ENCODE measurements at regions not wholly inside any gene's neighbourhood (a gene's known extent, or its start where the extent isn't known, plus 50 kb on each side); places are given as distances from the start of the nearest gene placed in this dataset.
"Not testable (repeated sequence)": the region's sequence is repeated elsewhere in the genome, so short reads cannot be mapped to it uniquely, and the experiment has no call there.

- not testable (repeated sequence) for H3K56ac ChIP-seq (ENCODE audit: insufficient read length, low read depth, low read length); H3K27ac ChIP-seq (ENCODE audit: insufficient read length, low read depth, low read length); H3K23ac ChIP-seq (ENCODE audit: insufficient read length, low read depth, low read length); H4K91ac ChIP-seq (ENCODE audit: insufficient read length, low read depth, low read length); H2BK12ac ChIP-seq (ENCODE audit: insufficient read length, low read depth, low read length); H3K4ac ChIP-seq (ENCODE audit: low read depth, low read length); DNase-seq; H2AFZ ChIP-seq (ENCODE audit: low read length); H4K20me1 ChIP-seq (ENCODE audit: control insufficient read depth, insufficient read depth, insufficient read length); H3K27ac Mint-ChIP-seq; H3K79me2 ChIP-seq (ENCODE audit: insufficient read depth, low read length); H3K27me3 ChIP-seq (ENCODE audit: insufficient read depth, low read length); H2BK15ac ChIP-seq (ENCODE audit: low read depth, low read length); H3K27me3 Mint-ChIP-seq (ENCODE audit: low read depth); H4K5ac ChIP-seq (ENCODE audit: insufficient read length, low read depth, low read length); H3K4me2 ChIP-seq (ENCODE audit: insufficient read depth, insufficient read length, low read length); H3K23me2 ChIP-seq (ENCODE audit: insufficient read length, low read depth, low read length, poor library complexity, severe bottlenecking); H2AK5ac ChIP-seq (ENCODE audit: insufficient read length, low read length); H3K9me3 Mint-ChIP-seq; H4K8ac ChIP-seq (replicated peaks; ENCODE audit: insufficient read length, low read depth, low read length); H3K18ac ChIP-seq (ENCODE audit: insufficient read length, low read depth, low read length); H3K4me1 Mint-ChIP-seq; H3K4me1 ChIP-seq (ENCODE audit: insufficient read depth, low read length); H3K9ac ChIP-seq (ENCODE audit: extremely low read depth, insufficient read length, low read length); H3K36me3 Mint-ChIP-seq (ENCODE audit: insufficient read depth in 1 of 3, low read depth in 3 of 3); H3K14ac ChIP-seq (ENCODE audit: insufficient read depth, low read length); H3K9me3 ChIP-seq (ENCODE audit: control insufficient read depth, low read depth, low read length); H3K4me3 Mint-ChIP-seq; H3T11ph ChIP-seq (ENCODE audit: low read length); H3K79me1 ChIP-seq (ENCODE audit: insufficient read depth, low read depth, low read length, poor library complexity, severe bottlenecking); H2BK5ac ChIP-seq (ENCODE audit: insufficient read length, low read length); H2BK20ac ChIP-seq (ENCODE audit: low read depth, low read length, poor library complexity, severe bottlenecking); H2BK120ac ChIP-seq (ENCODE audit: low read depth, low read length, poor library complexity, severe bottlenecking)
- no CpG with 5 or more reads among the region's 4 CpGs for WGBS (ENCODE audit: extremely low coverage, insufficient read length, low lambda C conversion rate)
These were observed 309.2 kb downstream of the ANAPC1 start for GRCh38 chr2:111574803-111575202.

GRCh38 chr2:111577154-111577885 is 306.7 kb downstream of the ANAPC1 start:
- H3K4me2 ChIP-seq (ENCODE audit: insufficient read depth, insufficient read length, low read length); H3K56ac ChIP-seq (ENCODE audit: insufficient read length, low read depth, low read length); H3K27me3 ChIP-seq (ENCODE audit: insufficient read depth, low read length); DNase-seq; H3T11ph ChIP-seq (ENCODE audit: low read length); H2BK5ac ChIP-seq (ENCODE audit: insufficient read length, low read length); H2AFZ ChIP-seq (ENCODE audit: low read length); H4K5ac ChIP-seq (ENCODE audit: insufficient read length, low read depth, low read length); H3K9me3 Mint-ChIP-seq; H2BK12ac ChIP-seq (ENCODE audit: insufficient read length, low read depth, low read length); H2BK120ac ChIP-seq (ENCODE audit: low read depth, low read length, poor library complexity, severe bottlenecking); H3K9ac ChIP-seq (ENCODE audit: extremely low read depth, insufficient read length, low read length); H3K18ac ChIP-seq (ENCODE audit: insufficient read length, low read depth, low read length); H3K27ac Mint-ChIP-seq; H3K4ac ChIP-seq (ENCODE audit: low read depth, low read length); H3K36me3 Mint-ChIP-seq (ENCODE audit: insufficient read depth in 1 of 3, low read depth in 3 of 3); H3K14ac ChIP-seq (ENCODE audit: insufficient read depth, low read length); H2BK20ac ChIP-seq (ENCODE audit: low read depth, low read length, poor library complexity, severe bottlenecking); H3K79me1 ChIP-seq (ENCODE audit: insufficient read depth, low read depth, low read length, poor library complexity, severe bottlenecking); H2BK15ac ChIP-seq (ENCODE audit: low read depth, low read length); H3K27me3 Mint-ChIP-seq (ENCODE audit: low read depth); H3K4me1 Mint-ChIP-seq; H3K9me3 ChIP-seq (ENCODE audit: control insufficient read depth, low read depth, low read length); H3K23me2 ChIP-seq (ENCODE audit: insufficient read length, low read depth, low read length, poor library complexity, severe bottlenecking); H3K4me3 Mint-ChIP-seq; H3K79me2 ChIP-seq (ENCODE audit: insufficient read depth, low read length); H2AK5ac ChIP-seq (ENCODE audit: insufficient read length, low read length); H4K91ac ChIP-seq (ENCODE audit: insufficient read length, low read depth, low read length); H3K4me1 ChIP-seq (ENCODE audit: insufficient read depth, low read length); H4K20me1 ChIP-seq (ENCODE audit: control insufficient read depth, insufficient read depth, insufficient read length); H4K8ac ChIP-seq (replicated peaks; ENCODE audit: insufficient read length, low read depth, low read length); H3K23ac ChIP-seq (ENCODE audit: insufficient read length, low read depth, low read length); H3K27ac ChIP-seq (ENCODE audit: insufficient read length, low read depth, low read length): not testable (repeated sequence)
- WGBS (ENCODE audit: extremely low coverage, insufficient read length, low lambda C conversion rate) = no CpG with 5 or more reads among the region's 18 CpGs

Data from H9 (cell line).